SK-N-SH (cell line): ENCODE measurements at regions not wholly inside any gene's neighbourhood (a gene's known extent, or its start where the extent isn't known, plus 50 kb on each side); places are given as distances from the start of the nearest gene placed in this dataset.

Experiments
- JUND ChIP-seq: IDR thresholded peaks from 2 replicates; pipeline ENCODE4 v1.4.0; 2012
- TF ChIP-seq, protein P1 (sequence below): fragments of 200-600 bp; sonication (generic); IDR thresholded peaks from 2 replicates; pipeline ENCODE4 v1.6.1; 2017; ENCODE audit warnings: antibody characterized with exemption, mild to moderate bottlenecking, moderate library complexity

DNA sequence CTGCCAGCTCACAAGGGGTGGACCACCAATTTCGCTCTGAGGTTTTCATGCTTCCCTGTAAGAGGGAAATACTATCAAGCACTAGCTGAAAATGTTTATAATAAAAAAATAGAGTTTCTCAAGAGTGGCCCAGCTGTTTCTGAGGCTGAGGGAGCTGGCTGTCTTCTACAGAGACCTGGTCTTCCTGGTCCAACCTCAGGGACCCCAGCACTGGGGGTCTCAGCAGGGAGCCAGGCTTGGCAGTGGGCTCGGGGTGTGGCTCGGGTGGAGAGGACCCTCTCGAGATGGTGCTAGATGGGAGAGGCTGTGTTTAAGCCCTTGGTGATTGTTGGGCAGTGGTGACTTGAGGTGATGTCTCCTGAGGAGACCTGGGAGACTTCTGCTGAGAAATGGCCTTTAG lies 87.3 kb upstream of the SHH start:
- TF ChIP-seq, protein P1, sequence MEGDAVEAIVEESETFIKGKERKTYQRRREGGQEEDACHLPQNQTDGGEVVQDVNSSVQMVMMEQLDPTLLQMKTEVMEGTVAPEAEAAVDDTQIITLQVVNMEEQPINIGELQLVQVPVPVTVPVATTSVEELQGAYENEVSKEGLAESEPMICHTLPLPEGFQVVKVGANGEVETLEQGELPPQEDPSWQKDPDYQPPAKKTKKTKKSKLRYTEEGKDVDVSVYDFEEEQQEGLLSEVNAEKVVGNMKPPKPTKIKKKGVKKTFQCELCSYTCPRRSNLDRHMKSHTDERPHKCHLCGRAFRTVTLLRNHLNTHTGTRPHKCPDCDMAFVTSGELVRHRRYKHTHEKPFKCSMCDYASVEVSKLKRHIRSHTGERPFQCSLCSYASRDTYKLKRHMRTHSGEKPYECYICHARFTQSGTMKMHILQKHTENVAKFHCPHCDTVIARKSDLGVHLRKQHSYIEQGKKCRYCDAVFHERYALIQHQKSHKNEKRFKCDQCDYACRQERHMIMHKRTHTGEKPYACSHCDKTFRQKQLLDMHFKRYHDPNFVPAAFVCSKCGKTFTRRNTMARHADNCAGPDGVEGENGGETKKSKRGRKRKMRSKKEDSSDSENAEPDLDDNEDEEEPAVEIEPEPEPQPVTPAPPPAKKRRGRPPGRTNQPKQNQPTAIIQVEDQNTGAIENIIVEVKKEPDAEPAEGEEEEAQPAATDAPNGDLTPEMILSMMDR, result no peak
- TF ChIP-seq JUND, result no peak
